ENCODE measurements at regions not wholly inside any gene's neighbourhood (a gene's known extent, or its start where the extent isn't known, plus 50 kb on each side); places are given as distances from the start of the nearest gene placed in this dataset.

DNA sequence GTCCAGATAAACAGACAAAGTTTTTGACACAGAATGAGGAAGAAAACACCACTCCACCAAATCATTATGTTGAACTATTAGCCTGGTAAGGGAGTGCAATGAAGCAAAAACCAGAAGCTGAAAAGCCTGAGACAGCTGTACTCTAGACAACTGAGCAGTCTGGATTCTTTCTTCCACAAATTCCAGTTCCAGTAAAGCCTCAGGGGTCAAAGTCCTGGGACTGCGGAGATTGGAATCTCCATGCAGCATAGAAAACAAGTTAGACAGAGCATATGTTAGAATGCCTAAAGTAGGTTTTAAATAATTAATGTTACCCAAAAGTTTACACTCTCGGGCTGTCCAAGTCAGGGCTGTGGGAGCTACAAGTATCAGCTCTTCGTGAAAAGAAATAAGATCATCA is 263.2 kb downstream of the TECRL start:
- 88% methylated on average over 3 of the region's 3 CpGs for WGBS

GRCh38 chr4:64144994-64145393 is 264.3 kb downstream of the TECRL start:
- intact Hi-C loops (cut with DNase I), result no loop called here
- DNase-seq (ENCODE audit: low spot score), result peak; percentile 87
- Histone ChIP-seq H3K4me1 (replicated peaks) (peaks cover 2% of the 10 kb centered on the region), H3K27ac (no peak overlapping the region), H3K4me3 (no peak overlapping the region), H3K9me3 (no peaks in the 10 kb centered on the region), H3K36me3 (no peaks in the 10 kb centered on the region), H3K27me3 (replicated peaks; ENCODE audit: insufficient read depth) (no peaks in the 10 kb centered on the region)
- 4% methylated on average over 1 of the region's 1 CpG for WGBS
- TF ChIP-seq POLR2A (IDR thresholded peaks at IDR 0.05) (no peak), POLR2AphosphoS5 (IDR thresholded peaks at IDR 0.05) (peak; percentile 76)
- TF ChIP-seq, protein P1, sequence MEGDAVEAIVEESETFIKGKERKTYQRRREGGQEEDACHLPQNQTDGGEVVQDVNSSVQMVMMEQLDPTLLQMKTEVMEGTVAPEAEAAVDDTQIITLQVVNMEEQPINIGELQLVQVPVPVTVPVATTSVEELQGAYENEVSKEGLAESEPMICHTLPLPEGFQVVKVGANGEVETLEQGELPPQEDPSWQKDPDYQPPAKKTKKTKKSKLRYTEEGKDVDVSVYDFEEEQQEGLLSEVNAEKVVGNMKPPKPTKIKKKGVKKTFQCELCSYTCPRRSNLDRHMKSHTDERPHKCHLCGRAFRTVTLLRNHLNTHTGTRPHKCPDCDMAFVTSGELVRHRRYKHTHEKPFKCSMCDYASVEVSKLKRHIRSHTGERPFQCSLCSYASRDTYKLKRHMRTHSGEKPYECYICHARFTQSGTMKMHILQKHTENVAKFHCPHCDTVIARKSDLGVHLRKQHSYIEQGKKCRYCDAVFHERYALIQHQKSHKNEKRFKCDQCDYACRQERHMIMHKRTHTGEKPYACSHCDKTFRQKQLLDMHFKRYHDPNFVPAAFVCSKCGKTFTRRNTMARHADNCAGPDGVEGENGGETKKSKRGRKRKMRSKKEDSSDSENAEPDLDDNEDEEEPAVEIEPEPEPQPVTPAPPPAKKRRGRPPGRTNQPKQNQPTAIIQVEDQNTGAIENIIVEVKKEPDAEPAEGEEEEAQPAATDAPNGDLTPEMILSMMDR (IDR thresholded peaks at IDR 0.05), result peak in 1 of 4 experiments; percentile 4

More for the DNA sequence above, 263.2 kb downstream of the TECRL start:
- intact Hi-C loops (cut with DNase I), result no loop called here
- DNase-seq (ENCODE audit: low spot score), result no peak
- no peaks in the 10 kb centered on the region for H3K27me3 ChIP-seq (replicated peaks; ENCODE audit: insufficient read depth)
- no peak overlapping the region for H3K27ac ChIP-seq
- H3K4me1 ChIP-seq (replicated peaks), result peaks cover 2% of the 10 kb centered on the region
- H3K36me3 ChIP-seq, result no peaks in the 10 kb centered on the region
- no peaks in the 10 kb centered on the region for H3K9me3 ChIP-seq
- no peak overlapping the region for H3K4me3 ChIP-seq
- TF ChIP-seq POLR2A (IDR thresholded peaks at IDR 0.05), result no peak
- TF ChIP-seq, protein P1 (IDR thresholded peaks at IDR 0.05), result no peak
- TF ChIP-seq POLR2AphosphoS5 (IDR thresholded peaks at IDR 0.05), result no peak

DNA sequence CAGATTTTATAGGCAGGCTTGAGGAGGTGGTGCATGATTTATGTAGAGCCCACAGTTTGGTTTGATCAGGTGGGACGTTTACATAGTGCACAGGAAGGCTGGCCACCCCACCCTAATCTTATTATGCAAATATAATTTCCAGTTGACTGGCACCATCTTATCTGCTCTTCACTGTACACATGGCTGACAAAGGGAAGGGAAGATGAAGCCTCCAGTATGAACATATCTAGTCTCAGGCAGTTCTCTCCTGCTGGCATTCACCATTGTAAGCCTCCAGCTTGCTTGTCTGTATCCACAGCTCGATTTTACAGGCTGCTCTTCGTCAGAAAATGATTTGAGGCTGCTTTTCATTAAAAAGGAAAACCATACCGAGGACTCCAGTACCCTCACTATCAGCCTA is 278.3 kb downstream of the TECRL start:
- TF ChIP-seq, protein P1 (IDR thresholded peaks at IDR 0.05), result no peak
- TF ChIP-seq POLR2AphosphoS5 (IDR thresholded peaks at IDR 0.05), result no peak
- no peak for TF ChIP-seq POLR2A (IDR thresholded peaks at IDR 0.05)
- DNase-seq (ENCODE audit: low spot score), result no peak
- intact Hi-C loops (cut with DNase I), result no loop called here
- no peaks in the 10 kb centered on the region for H3K9me3 ChIP-seq
- no peak overlapping the region for H3K4me3 ChIP-seq
- H3K27ac ChIP-seq, result no peak overlapping the region
- no peaks in the 10 kb centered on the region for H3K36me3 ChIP-seq
- H3K4me1 ChIP-seq (replicated peaks), result no peaks in the 10 kb centered on the region
- H3K27me3 ChIP-seq (replicated peaks; ENCODE audit: insufficient read depth), result no peaks in the 10 kb centered on the region
- 37% methylated on average over 4 of the region's 4 CpGs for WGBS

DNA sequence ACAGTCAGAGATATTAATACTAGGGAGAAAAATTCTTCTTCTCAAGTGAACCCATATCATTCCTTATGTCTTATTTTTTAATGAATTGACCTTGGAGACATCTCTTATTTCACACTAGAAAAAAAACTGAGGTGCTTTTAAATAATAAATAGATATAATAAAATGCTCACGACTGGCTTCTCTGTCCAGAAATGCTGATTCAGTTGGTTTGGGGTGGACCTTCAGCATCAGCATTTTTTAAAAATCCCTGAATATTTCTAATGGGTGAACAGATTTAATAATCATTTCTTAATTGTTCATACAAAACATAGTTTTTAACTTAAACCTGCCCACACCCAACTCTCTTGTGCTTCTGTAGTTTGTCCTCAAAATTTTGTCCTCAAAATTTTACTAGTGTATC is 283.9 kb downstream of the TECRL start:
- intact Hi-C loops (cut with DNase I), result no loop called here
- Histone ChIP-seq H3K9me3 (no peaks in the 10 kb centered on the region), H3K36me3 (no peaks in the 10 kb centered on the region), H3K4me3 (no peak overlapping the region), H3K27me3 (replicated peaks; ENCODE audit: insufficient read depth) (no peaks in the 10 kb centered on the region), H3K27ac (no peak overlapping the region), H3K4me1 (replicated peaks) (no peaks in the 10 kb centered on the region)
- TF ChIP-seq, protein P1 (IDR thresholded peaks at IDR 0.05), result no peak
- TF ChIP-seq POLR2A (IDR thresholded peaks at IDR 0.05) (no peak), POLR2AphosphoS5 (IDR thresholded peaks at IDR 0.05) (no peak)
- no peak for DNase-seq (ENCODE audit: low spot score)
- WGBS, result 52% methylated on average over 1 of the region's 1 CpG

GRCh38 chr4:64121803-64122202 is 287.4 kb downstream of the TECRL start:
- H3K4me3 ChIP-seq, result no peak overlapping the region
- H3K36me3 ChIP-seq, result no peaks in the 10 kb centered on the region
- no peaks in the 10 kb centered on the region for H3K27me3 ChIP-seq (replicated peaks; ENCODE audit: insufficient read depth)
- DNase-seq (ENCODE audit: low spot score), result no peak
- H3K27ac ChIP-seq, result no peak overlapping the region
- H3K4me1 ChIP-seq (replicated peaks), result no peaks in the 10 kb centered on the region
- intact Hi-C loops (cut with DNase I), result no loop called here
- WGBS, result 93% methylated on average over 4 of the region's 4 CpGs
- H3K9me3 ChIP-seq, result no peaks in the 10 kb centered on the region
- no peak for TF ChIP-seq POLR2AphosphoS5 (IDR thresholded peaks at IDR 0.05)
- no peak for TF ChIP-seq POLR2A (IDR thresholded peaks at IDR 0.05)
- TF ChIP-seq, protein P1 (IDR thresholded peaks at IDR 0.05), result no peak

All from prostate gland (tissue), 2 donors.